ENCODE measurements at regions not wholly inside any gene's neighbourhood (a gene's known extent, or its start where the extent isn't known, plus 50 kb on each side); places are given as distances from the start of the nearest gene placed in this dataset.

DNA sequence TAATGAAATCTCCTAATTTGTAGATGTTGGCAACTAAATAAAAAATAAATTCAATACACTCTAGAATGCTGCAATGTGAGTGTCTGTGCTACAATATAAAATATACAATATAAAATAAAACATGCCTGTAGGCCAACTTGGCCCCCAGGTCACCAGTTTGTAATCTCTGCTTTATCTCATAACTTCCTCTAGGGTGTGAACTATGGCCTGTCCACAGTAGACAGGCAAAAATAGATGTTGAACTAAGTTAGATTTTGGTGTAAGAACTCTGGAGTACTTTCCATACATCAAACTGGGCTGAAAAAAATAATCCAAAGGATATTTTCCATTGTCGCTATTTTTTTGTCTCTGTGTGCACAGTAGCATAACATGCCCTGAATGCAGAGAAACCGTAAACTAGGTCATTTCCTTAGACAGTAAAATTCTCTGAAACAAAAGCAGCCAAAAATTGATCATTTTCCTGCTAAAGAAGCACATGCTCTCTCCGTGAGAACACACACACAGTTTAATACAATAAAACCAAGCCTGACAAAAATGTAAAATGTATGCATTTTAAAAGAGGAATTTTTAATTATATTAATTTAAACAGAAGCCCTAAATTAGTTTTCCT is 98.5 kb upstream of the ZFP64 start:
- no peak for DNase-seq

DNA sequence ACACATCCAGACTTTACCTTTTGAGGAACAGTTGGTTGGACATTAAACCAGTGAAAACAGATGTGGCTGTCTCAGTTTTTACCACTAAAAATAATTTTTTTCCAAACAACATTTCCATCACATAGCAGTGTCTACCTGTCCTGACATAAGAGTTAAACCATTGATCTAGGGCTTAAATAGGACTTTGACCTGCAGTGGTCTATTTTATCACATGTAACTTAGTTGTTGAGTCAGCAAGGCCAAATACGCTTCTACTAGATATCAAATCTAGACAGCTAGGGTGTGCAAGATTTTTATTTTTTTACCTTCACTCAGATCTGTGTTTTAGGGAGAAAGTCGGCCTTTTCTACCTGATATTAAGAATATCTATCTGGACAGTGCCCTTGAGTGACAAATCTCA is 88.8 kb upstream of the ZFP64 start:
- DNase-seq, result no peak

DNA sequence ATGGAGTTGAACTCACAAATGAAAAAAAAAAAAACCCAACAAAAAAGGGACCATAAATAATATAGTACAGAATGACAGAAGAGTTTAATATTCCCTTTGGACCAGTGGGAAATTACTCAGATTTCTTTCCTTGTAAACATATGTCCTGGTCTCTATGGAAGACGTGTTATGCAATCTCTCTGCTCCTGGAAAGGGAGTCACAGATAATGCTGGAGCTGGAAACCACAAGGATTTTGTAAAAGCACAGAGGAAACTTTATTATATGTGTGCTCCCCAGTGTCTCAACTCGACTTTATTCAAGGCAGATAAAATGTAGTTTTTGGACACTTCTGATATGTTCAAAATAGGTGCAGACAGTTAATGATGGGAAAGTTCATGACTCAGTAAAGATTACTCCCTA is 88.1 kb upstream of the ZFP64 start:
- DNase-seq, result no peak

DNA sequence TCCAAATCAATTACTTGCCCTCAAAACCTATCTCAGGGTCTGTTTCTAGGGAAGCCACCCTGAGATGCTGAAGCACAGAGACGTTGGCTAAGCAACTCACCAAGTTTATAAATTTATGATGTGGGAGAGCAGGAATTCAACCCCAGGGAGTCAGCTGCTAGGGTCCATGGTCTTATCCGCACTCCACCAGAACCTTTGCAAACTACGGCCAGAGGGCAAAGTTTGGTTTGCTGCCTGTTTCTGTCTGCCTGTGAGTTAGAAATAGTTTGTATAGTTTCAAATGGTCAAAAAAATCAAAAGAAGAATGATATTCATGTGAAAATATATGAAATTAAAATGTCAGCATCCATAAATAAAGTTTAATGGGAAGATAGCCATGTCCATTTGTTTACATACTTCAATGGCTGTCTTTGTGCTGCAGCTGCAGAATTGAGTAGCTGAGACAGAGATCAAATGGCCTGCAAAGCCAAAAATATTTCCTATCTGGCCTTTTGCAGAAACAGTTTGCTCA is 83.7 kb upstream of the ZFP64 start:
- DNase-seq, result no peak

DNA sequence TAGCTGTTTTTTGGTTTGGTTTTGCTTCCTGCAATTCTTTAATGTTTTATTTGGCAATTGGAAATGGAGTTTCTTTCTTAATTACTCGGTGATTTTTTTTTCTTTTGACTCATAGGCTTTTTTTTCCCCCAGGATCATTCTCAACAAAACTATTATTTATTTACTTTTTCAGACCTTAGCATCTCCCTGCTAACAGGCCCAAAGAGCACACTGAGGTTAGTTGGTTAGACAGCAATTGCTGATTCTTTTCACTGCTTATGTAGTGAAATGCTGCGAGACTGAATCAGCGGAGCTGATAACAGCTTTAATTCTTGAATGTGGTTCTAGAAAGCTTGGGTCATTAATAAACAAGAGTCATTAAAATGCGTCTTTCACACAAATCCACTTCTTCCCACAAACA is 79.1 kb upstream of the ZFP64 start:
- DNase-seq, result no peak

DNA sequence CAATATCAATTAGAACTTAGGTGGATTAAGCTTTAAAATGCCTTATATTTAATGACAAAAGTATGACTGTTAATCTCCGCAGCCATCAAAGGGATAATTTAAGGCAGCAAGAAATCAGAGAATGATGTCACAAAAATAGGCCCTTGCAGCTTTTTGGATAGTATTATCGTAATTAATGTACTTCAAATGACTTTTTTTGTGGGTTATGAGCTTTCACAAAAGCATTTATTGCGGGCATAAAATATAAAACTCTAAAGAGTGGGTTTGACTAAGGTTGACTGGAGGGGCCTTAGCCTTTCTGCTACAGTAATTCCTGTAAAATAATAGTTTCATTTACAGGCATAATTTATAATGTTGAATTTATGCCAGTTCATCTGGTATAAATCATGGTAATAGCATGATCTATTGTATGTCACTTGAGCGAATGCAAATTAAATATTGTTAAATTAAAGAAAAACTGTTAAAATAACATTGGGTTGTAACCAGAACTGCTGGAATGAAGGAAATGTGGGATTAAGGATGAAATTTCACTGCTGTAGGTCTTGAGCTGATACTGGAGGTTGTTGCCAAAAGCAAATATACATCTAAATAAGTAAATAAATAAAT is 78.5 kb upstream of the ZFP64 start:
- no peak for DNase-seq

DNA sequence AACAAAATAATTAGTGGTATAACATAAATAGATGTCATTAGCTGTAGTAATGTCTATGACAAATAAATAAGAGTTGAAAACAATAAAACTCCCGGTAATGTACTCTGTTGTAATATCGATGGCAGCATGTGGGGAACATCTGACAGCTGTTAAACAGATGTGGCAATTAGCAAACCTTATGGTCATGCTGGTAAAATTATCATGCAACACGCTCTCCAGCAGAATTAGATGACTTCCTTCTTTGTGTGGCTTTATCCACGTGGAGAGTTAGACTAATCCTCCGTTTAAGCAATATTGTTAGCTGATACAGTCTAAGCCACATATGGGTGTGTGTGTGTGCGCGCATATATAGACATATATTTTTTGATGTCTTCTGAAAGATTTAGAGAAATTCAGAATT is 77.7 kb upstream of the ZFP64 start:
- DNase-seq, result no peak

DNA sequence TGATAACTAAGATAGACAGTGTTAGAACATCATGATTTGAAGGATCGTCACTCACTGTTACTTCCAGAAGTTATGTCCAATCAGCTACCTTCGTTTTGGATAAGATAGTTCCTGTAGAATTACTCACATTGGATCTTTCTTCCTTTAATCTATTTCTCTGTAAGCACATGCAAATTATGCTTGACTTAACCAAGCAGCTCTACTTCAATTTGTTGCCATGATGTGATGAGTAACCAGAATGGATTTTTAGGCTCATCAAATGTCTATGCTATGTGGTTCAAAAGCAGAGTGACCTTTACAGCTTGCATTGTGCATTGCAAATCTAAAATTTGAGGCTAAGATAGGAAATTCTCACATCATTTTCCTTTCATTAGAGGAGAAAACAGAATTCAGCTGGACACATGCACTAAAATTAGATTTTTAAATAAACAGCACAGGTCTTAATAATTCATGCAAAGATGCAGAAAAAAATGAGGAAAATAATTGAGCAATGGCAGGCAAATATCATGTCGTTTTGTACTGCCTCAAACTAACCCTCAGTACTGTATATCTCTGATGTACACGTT is 76.7 kb upstream of the ZFP64 start:
- no peak for DNase-seq

DNA sequence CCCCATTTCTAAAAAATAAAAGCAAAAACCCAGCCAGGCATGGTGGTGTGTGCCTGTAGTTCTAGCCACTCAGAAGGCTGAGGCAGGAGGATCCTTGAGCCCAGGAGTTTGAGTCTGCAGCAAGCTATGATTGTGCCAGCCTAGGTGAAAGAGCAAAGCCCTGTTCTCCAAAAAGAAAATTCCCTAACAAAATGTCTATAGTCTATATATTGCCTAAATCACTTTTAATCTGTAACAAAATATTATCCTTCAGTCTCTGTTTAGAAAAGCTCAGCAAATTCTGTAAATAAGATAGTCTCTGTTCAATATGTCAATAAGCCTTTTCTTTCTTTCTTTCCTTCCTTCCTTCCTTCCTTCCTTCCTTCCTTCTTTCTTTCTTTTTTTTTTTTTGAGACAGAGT is 75.8 kb upstream of the ZFP64 start:
- DNase-seq, result no peak

DNA sequence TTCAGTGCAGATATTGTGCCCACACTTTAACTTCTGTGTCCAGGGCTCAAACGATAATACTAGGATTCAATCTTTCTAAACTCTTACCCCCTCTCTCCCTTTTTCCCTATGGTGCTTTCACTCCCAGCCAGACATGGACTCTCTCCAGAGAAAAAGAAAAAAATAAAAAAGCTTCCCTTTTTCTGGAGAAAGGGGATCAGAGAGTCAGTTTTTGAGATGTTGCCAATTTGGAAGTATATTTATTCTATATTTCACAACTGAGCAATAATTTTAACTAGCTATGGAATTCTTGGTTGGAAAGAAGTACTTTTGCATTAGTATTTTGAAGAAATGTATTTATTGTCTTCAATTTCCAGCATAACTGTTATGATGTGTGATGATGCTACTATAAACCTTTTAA is 72.2 kb upstream of the ZFP64 start:
- DNase-seq, result no peak

DNA sequence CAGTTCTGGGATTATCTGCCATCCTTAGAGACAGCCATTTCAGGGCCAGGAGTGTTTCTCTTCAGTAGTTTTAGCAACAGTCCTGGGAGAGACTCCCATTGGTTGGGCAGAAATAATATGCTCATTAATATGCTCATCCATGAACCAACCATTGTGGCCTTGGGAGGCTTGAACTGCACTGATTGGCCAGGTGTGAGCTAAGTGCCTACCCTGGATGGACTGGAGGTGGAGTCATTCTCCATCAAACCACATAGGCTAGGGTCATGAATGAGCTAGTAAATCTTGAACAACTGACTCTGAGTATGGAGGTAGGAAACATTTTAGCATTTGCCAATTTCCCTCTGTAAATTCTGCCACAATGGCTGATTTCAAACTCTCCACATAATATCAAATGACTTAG is 70.2 kb upstream of the ZFP64 start:
- no peak for DNase-seq

DNA sequence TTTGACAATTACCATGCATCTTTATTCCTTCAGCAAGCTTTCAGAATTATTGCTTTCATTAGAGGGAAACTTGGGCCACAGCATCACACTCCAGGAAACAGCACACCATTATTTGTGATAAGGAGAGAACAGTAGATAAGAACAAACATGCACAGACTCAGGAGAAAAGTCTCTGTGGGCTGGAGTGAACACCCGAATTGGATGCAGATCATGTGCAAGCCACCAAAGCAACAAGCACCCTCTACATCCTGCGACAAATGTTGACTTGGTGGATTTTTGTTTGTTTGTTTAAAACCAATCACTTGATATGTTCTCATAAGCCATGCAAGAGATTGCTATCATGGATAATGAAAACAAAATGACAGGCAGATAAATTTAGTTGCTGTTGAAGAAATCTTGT is 67.7 kb upstream of the ZFP64 start:
- no peak for DNase-seq

DNA sequence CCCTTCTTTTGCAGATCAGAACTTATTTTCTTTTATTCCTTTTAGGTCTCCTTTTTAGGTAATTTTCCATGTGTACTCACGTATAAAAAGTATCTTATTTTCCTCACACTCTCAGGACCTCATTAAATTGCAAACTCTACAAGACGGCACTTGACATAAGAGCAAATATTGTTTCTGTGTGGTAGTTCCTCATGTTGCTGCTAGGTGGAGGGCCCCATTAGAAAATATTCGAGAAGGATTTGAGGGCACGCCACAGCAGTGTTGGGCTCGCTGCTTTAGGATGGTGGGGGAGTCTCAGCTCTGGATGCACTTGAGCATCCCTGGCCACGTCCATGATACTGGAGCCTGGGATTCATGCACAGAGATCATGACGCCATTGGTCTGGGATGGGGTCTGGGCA is 64.9 kb upstream of the ZFP64 start:
- DNase-seq, result no peak

DNA sequence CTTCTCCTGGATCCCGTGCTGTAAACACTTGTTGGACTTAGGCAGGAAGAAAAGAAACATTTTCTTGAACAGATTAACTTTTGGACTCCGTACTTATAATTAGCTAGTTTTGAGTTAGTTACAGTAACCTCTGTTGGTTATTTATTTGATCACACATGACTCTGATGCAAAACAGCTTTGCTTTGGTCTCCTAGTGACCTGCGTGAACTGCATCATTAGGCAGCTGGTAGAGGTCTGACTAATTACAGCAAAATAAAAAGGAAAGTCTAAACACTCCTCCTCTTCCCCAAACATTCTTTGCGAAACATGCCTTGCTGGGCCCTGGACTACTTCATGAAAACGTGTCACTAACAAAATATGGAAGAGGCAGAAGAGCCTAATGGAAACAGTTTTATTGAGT is 61.1 kb upstream of the ZFP64 start:
- no peak for DNase-seq

DNA sequence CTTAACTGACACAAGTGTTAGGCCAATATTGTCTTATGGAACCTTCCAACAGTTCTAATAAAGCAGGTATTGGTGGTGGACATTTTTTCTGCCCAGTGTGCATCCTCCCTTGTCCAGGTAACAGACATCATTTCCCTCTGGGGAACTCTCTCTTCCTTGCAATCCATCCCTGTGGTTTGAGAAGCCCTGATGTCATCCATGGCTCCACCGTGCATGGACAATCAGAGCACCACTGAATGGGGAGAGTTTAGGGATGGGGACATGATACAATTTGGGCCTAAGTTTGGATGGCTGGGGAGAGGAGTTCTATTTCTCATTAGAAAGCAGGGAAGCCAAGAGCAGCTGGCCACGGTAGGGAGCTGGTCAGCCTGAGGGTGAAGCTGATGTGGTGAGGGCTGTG is 60.2 kb upstream of the ZFP64 start:
- no peak for DNase-seq

DNA sequence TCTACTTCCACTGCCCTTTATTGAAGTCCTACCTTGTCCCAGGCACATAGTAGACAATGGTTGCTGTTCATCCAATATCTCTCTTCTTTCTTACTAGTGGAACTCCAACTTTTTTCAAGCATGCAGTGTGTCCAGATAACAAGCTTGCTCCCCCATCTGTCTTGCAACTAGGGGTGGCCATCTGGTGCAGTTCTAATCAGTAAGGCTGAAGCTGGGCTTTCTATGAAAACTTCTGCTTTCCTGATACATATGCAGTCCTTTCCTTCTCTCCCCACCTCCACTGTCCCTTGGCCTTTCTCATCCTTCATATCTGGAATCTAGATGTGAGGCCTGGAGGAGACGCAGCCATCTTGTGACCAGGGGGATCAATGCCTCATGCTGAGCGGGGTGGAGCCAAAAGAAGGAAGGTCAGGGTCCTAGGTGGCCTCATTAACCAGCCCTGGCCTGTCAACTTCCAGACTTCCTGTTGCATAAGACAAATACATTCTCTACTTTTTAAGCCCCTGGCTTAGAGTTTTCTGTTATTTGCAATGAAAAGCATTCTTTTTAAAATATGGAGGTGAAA is 59.6 kb upstream of the ZFP64 start:
- no peak for DNase-seq

DNA sequence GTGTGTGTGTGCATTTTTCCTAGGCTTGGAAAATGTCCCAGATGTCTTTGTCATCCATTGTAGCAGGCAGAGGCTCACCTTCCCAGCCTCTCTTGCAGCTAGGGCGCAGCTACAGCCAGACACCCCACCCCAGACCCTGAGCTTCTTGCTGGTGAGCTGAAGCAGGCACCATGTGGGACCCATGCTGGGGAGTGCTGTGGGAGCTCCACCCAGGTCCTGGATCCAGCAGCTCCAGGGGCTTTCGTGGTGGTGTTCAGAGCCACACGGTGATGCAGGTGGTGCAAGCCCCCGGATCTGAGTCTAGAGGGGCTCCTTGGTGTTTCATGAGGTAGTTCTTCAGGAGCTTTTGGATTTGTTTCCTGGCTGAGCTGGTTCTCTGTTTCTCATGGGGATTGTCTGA is 56.0 kb upstream of the ZFP64 start:
- no peak for DNase-seq

DNA sequence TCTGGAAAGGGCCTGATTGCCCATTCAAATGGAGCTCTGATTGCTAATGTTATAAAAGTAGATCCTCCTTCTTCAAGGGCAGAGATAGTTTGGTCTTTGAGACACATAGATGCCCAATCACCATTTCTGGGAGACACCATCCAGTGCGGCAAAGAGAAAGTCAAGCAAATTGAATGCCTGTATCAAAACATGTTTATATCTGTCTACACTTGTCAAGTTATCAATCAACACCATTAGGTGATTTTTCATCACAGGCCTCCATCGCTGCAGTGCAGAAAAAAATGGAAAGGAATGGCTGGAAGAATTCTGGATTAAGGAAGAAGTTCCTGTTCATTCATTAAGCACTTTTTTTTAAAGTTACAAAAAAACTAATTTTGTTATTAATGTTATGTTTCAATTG is 54.8 kb upstream of the ZFP64 start:
- no peak for DNase-seq

DNA sequence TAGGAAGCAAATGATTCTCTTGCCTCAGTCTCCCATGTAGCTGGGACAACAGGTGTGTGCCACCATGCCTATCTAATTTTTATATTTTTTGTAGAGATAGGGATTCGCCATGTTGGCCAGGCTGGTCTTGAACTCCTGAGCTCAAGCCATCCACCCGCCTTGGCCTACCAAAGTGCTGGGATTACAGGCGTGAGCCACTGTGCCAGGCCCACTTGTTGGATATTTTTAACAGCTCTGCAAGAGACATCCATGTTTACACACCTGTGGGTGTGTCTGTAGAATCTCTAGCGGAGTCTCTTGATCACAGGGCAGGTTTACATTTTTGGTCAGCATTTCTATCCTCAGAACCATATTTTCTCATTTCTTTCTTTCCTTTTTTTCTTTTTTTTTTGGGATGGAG is 53.1 kb upstream of the ZFP64 start:
- DNase-seq, result no peak

DNA sequence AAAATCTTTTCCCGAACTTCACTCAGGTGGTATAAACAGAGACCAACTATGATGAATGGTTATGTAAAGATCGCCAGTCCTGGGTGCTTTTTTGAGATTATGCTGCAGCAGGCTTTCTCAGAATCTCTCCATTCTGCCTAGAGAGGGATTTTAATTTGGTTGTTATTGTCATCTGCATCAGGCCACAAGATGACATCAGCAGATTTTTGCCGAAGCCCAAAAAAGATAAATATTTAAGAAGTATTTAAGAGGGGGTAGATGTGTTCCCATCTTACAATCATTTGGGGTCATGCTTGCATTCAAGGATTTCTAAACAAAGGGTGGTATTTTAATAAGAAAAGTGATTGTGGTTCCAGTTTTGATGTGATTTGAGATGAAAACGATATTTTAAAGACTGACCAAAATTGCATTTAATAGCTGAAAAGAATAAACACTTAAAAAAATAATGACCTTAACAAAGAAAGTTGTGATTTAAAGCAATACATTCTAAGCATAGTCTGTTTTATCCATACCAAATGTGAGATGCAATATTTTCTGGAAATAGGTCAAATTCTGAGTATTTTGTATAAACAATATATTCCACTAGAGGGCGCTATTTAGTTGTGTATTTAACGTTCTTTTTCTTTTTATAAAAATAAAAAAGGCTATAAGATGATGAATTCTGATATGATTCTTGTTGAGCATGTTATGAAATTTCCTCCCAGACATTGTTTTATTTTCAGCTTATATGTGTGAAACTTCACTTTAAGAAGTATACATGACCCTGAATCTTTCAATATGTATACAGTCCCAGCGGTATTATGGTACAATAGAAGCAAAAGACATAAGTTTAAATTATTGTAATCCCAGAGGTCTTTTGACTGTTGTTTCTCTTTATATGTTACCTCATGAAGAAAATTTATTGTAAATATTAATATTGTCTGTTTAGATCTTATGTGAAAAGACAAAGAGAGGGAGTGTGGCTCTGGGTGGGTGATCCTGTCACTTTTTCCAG is 51.0 kb upstream of the ZFP64 start:
- peak; percentile 34 for DNase-seq

All from CD4-positive, alpha-beta T cell treated with Interleukin-12 subunit alpha and Interleukin-12 subunit beta, for 1 hour (primary cell).